Erythroblast (primary cell): ENCODE measurements at regions not wholly inside any gene's neighbourhood (a gene's known extent, or its start where the extent isn't known, plus 50 kb on each side); places are given as distances from the start of the nearest gene placed in this dataset.
"Not testable (repeated sequence)": the region's sequence is repeated elsewhere in the genome, so short reads cannot be mapped to it uniquely, and the experiment has no call there.

Experiments
- DNase-seq, 2 experiments: peaks; one replicate each; lab custom pipeline; 2025; lab: John Stamatoyannopoulos, UW
- GATA1 ChIP-seq: IDR thresholded peaks from 2 replicates; pipeline ENCODE4 v1.6.1; 2011; ENCODE audit warnings: low read depth, mild to moderate bottlenecking, control low read depth, low read length, moderate library complexity
- POLR2A ChIP-seq: IDR thresholded peaks from 2 replicates; pipeline ENCODE4 v1.6.1; 2011; ENCODE audit warnings: mild to moderate bottlenecking, low read length

- no peak for DNase-seq
- TF ChIP-seq POLR2A: no peak
These were observed 371.9 kb upstream of the CHRM2 start for GRCh38 chr7:136496551-136496950.

- no peak for TF ChIP-seq POLR2A
- no peak for TF ChIP-seq GATA1
- no peak for DNase-seq
These were observed 373.4 kb upstream of the CHRM2 start for GRCh38 chr7:136495081-136495480.

- TF ChIP-seq POLR2A (no peak), GATA1 (no peak)
- no peak for DNase-seq
These were observed 376.1 kb upstream of the CHRM2 start for GRCh38 chr7:136492366-136492765.

GRCh38 chr7:136489808-136490207 lies 378.6 kb upstream of the CHRM2 start:
- TF ChIP-seq GATA1 (no peak), POLR2A (no peak)
- no peak for DNase-seq

- no peak for TF ChIP-seq GATA1
- no peak for TF ChIP-seq POLR2A
- no peak for DNase-seq
These were observed 387.6 kb upstream of the CHRM2 start for GRCh38 chr7:136480901-136481300.

- TF ChIP-seq POLR2A (no peak), GATA1 (no peak)
- DNase-seq: no peak
These were observed 388.5 kb upstream of the CHRM2 start for GRCh38 chr7:136479922-136480321.

- TF ChIP-seq POLR2A (no peak), GATA1 (no peak)
- no peak for DNase-seq
These were observed 398.3 kb upstream of the CHRM2 start for GRCh38 chr7:136470179-136470578.

- no peak for DNase-seq
These were observed 415.5 kb upstream of the CHRM2 start for GRCh38 chr7:136452949-136453348.

GRCh38 chr7:136446751-136447150 lies 421.7 kb upstream of the CHRM2 start:
- no peak for DNase-seq
- no peak for TF ChIP-seq GATA1
- TF ChIP-seq POLR2A: no peak

More at GRCh38 chr7:136452949-136453348, 415.5 kb upstream of the CHRM2 start:
- TF ChIP-seq GATA1 (no peak), POLR2A (no peak)

GRCh38 chr7:136441835-136442234 lies 426.6 kb upstream of the CHRM2 start:
- no peak for TF ChIP-seq POLR2A
- TF ChIP-seq GATA1: no peak
- DNase-seq: no peak

GRCh38 chr7:136431736-136432135 lies 436.7 kb upstream of the CHRM2 start:
- not testable (repeated sequence) for DNase-seq

GRCh38 chr7:136424058-136424457 lies 444.4 kb upstream of the CHRM2 start:
- DNase-seq: no peak
- TF ChIP-seq POLR2A: no peak
- no peak for TF ChIP-seq GATA1

GRCh38 chr7:136419740-136420139 lies 442.6 kb upstream of the MTPN start:
- DNase-seq: not testable (repeated sequence)

- TF ChIP-seq POLR2A: no peak
- TF ChIP-seq GATA1: no peak
- no peak for DNase-seq
These were observed 435.8 kb upstream of the MTPN start for GRCh38 chr7:136412952-136413351.

- TF ChIP-seq POLR2A: no peak
- no peak for TF ChIP-seq GATA1
- DNase-seq: peak; percentile 31 to 57
These were observed 429.0 kb upstream of the MTPN start for GRCh38 chr7:136405931-136406777.
